Ishikawa (cell line): ENCODE measurements at regions not wholly inside any gene's neighbourhood (a gene's known extent, or its start where the extent isn't known, plus 50 kb on each side); places are given as distances from the start of the nearest gene placed in this dataset.

Experiments used
- CEBPB ChIP-seq: IDR thresholded peaks from 2 replicates; pipeline ENCODE4 v1.6.1; 2012
- CREB1 ChIP-seq: IDR thresholded peaks from 2 replicates; pipeline ENCODE4 v1.6.1; 2012; ENCODE audit warnings: low read depth
- EGR1 ChIP-seq: IDR thresholded peaks from 2 replicates; pipeline ENCODE4 v1.6.1; 2012
- EP300 ChIP-seq: IDR thresholded peaks from 2 replicates; pipeline ENCODE4 v1.6.1; 2012; ENCODE audit warnings: borderline replicate concordance
- FOXM1 ChIP-seq: IDR thresholded peaks from 2 replicates; pipeline ENCODE4 v1.6.1; 2012; ENCODE audit warnings: low read depth, borderline replicate concordance
- NFIC ChIP-seq: IDR thresholded peaks from 2 replicates; pipeline ENCODE4 v1.6.1; 2012
- RAD21 ChIP-seq: IDR thresholded peaks from 2 replicates; pipeline ENCODE4 v1.6.1; 2012; ENCODE audit warnings: low read depth
- TAF1 ChIP-seq: IDR thresholded peaks from 2 replicates; pipeline ENCODE4 v1.6.1; 2012; ENCODE audit warnings: low read depth, mild to moderate bottlenecking
- TCF12 ChIP-seq: IDR thresholded peaks from 2 replicates; pipeline ENCODE4 v1.6.1; 2012; ENCODE audit warnings: low read depth
- TEAD4 ChIP-seq: IDR thresholded peaks from 2 replicates; pipeline ENCODE4 v1.6.1; 2012
- USF1 ChIP-seq: IDR thresholded peaks from 2 replicates; pipeline ENCODE4 v1.6.1; 2012
- YY1 ChIP-seq: IDR thresholded peaks from 2 replicates; pipeline ENCODE4 v1.6.1; 2012; ENCODE audit warnings: low read depth
- ZBTB7A ChIP-seq: IDR thresholded peaks from 2 replicates; pipeline ENCODE4 v1.6.1; 2012; ENCODE audit warnings: low read depth
- TF ChIP-seq, protein P1 (sequence below): IDR thresholded peaks from 2 replicates; pipeline ENCODE4 v1.6.1; 2012
- TF ChIP-seq, protein P2 (sequence below): IDR thresholded peaks from 2 replicates; pipeline ENCODE4 v1.6.1; 2012; ENCODE audit warnings: low read depth, mild to moderate bottlenecking

- no peak for TF ChIP-seq TCF12
- no peak for TF ChIP-seq YY1
- TF ChIP-seq CEBPB = no peak
- TF ChIP-seq, protein P1, sequence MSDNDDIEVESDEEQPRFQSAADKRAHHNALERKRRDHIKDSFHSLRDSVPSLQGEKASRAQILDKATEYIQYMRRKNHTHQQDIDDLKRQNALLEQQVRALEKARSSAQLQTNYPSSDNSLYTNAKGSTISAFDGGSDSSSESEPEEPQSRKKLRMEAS = no peak
- no peak for TF ChIP-seq CREB1
- no peak for TF ChIP-seq ZBTB7A
- TF ChIP-seq RAD21 = no peak
- TF ChIP-seq EP300 = no peak
- TF ChIP-seq USF1 = no peak
- no peak for TF ChIP-seq FOXM1
- TF ChIP-seq TAF1 = no peak
- TF ChIP-seq NFIC = no peak
- TF ChIP-seq, protein P2, sequence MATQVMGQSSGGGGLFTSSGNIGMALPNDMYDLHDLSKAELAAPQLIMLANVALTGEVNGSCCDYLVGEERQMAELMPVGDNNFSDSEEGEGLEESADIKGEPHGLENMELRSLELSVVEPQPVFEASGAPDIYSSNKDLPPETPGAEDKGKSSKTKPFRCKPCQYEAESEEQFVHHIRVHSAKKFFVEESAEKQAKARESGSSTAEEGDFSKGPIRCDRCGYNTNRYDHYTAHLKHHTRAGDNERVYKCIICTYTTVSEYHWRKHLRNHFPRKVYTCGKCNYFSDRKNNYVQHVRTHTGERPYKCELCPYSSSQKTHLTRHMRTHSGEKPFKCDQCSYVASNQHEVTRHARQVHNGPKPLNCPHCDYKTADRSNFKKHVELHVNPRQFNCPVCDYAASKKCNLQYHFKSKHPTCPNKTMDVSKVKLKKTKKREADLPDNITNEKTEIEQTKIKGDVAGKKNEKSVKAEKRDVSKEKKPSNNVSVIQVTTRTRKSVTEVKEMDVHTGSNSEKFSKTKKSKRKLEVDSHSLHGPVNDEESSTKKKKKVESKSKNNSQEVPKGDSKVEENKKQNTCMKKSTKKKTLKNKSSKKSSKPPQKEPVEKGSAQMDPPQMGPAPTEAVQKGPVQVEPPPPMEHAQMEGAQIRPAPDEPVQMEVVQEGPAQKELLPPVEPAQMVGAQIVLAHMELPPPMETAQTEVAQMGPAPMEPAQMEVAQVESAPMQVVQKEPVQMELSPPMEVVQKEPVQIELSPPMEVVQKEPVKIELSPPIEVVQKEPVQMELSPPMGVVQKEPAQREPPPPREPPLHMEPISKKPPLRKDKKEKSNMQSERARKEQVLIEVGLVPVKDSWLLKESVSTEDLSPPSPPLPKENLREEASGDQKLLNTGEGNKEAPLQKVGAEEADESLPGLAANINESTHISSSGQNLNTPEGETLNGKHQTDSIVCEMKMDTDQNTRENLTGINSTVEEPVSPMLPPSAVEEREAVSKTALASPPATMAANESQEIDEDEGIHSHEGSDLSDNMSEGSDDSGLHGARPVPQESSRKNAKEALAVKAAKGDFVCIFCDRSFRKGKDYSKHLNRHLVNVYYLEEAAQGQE = no peak
- no peak for TF ChIP-seq TEAD4
- no peak for TF ChIP-seq EGR1
Observed at GRCh38 chr6:134535831-134536230, 217.9 kb upstream of the SGK1 start.

DNA sequence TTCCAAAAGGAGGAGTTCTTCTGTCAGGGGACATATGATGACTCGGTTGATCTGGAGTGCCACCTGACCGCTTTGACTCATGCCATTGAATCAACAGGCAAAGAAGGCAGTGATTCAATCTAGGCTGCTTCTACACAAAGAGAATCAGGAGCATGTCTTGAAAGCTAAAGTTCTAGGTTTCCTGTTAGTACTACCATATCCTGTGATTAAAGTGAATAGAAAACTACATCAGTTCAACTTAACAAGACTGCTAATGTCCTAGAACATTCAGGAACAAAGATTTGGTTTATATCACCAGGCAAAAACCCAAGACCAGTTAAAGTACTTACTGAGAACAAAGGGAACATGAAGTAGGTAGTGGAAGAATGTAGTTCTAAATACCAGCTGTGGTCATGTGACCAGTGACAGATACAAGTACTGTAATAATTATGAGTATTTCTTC, 216.8 kb upstream of the SGK1 start:
- TF ChIP-seq CEBPB (no peak), FOXM1 (no peak), TCF12 (no peak), EGR1 (no peak), USF1 (peak; percentile 78), CREB1 (no peak), TEAD4 (peak; percentile 73)
- TF ChIP-seq, protein P2 = no peak

DNA sequence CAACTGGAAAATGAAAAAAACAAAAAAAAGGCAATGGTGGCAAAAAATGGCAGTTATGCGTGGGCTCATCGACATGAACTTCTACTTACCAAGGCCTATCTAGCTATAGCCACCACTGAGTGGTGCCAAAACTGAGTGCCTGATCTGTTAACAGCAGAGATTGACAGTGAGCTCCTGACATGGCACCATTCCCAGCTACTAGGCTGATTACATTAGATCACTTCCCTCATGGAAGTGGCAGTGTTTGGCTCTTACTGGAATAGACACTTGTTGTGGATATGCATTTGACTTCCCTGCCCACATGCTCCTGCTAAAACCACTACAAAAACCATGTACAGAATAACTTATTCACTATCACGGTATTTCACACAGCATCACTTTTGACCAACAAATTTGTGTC, 216.1 kb upstream of the SGK1 start:
- no peak for TF ChIP-seq RAD21
- no peak for TF ChIP-seq EP300

GRCh38 chr6:134532694-134533624, 215.0 kb upstream of the SGK1 start:
- TF ChIP-seq, protein P2 = no peak
- TF ChIP-seq EP300 (no peak), FOXM1 (no peak), TCF12 (no peak)

GRCh38 chr6:134531611-134532010, 213.7 kb upstream of the SGK1 start:
- TF ChIP-seq, protein P1 = no peak
- TF ChIP-seq CREB1 = no peak
- TF ChIP-seq YY1 = no peak
- no peak for TF ChIP-seq USF1
- no peak for TF ChIP-seq ZBTB7A
- TF ChIP-seq, protein P2 = no peak
- TF ChIP-seq CEBPB = no peak
- TF ChIP-seq FOXM1 = no peak
- TF ChIP-seq TAF1 = no peak
